Testis (tissue), 2 donors: ENCODE measurements at regions not wholly inside any gene's neighbourhood (a gene's known extent, or its start where the extent isn't known, plus 50 kb on each side); places are given as distances from the start of the nearest gene placed in this dataset.

Experiments used
- CTCF ChIP-seq, 3 experiments: fragments of 450-650 bp in 2 of 3; fragments of 200-600 bp in 1 of 3; sonication (generic) in 1 of 3; IDR thresholded peaks; one replicate each; pipeline ENCODE4 v1.5.1; 2016 to 2019; ENCODE audit warnings: antibody characterized with exemption in 3 of 3, mild to moderate bottlenecking in 2 of 3, moderate library complexity in 1 of 3
- POLR2A ChIP-seq: fragments of 450-650 bp; IDR thresholded peaks from one replicate; pipeline ENCODE4 v1.6.1; 2017; ENCODE audit warnings: antibody characterized with exemption, mild to moderate bottlenecking, moderate library complexity

GRCh38 chr10:114876602-114877300 is 55.2 kb downstream of the FHIP2A start:
- TF ChIP-seq CTCF (IDR thresholded peaks at IDR 0.05) (peak; percentile 35 to 64 (median 51)), POLR2A (no peak)
